Iris pigment epithelial cell (primary cell): ENCODE measurements at regions not wholly inside any gene's neighbourhood (a gene's known extent, or its start where the extent isn't known, plus 50 kb on each side); places are given as distances from the start of the nearest gene placed in this dataset.

Experiments
- DNase-seq: peaks from one replicate; pipeline ENCODE4 v3.0.0-alpha.2; 2011; ENCODE audit warnings: low read depth

DNA sequence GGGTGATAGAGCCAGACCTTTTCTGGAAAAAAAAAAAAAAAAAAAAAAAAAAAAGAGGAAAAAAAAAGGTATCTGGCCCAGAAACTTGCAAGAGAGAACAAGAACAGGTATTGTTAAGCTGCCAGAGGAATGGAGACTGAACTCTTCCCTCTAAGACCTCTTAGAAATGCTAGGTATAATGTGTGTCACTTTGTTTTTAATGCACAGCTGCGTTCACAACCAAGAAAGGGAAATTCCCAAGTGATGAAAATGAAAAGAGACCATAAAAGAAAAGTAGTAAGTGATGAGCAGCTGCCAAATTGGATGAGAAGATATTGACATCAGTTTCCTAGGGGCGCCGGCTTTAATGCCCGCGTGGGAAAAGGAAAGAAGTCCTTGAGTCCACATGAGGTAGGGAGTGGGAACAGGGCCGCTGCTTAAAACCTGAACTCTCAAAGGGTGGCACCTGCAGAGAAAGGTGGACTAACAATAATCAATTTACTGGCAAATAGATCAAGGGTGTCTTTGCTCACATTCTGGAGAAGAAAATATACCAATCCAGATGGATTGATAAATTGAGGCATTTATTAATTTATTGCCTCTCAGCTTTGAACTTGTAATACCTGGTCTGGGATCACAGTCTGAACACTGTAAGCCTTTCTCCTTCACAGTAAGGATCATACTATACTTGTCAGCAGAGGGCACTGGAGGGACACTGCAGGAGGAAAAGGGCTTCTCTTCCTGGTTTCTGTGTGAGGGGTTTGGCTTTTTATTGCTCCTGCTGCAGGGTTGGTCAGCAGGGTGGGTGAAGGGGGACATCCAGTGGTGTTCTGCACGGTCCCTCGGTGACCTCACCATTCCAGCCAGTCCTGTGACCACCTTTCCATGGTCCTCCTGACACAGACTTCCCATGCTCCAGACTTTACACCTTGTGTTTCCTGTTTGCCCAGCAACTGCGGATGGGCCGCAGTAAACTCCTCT is 131.6 kb downstream of the AQP9 start:
- DNase-seq: peak; percentile 71

DNA sequence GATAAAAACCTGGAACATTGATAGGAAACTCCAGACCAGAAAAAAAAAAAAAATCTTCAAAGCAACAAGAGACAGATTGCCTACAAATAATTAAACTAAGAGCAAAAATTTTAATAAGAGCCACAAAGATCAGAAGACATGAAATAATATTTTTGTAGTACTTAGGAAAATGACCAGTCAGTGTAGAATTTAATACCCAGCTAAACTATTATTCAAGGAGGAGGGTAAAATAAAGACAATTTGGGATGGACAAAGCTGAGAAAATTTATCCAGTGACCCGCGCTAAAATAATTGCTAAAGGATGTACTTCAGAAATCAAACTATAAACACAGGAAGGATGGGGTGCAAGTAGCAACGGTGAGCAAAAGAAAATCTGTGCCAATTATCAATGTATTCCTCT is 133.2 kb downstream of the AQP9 start:
- DNase-seq: no peak

DNA sequence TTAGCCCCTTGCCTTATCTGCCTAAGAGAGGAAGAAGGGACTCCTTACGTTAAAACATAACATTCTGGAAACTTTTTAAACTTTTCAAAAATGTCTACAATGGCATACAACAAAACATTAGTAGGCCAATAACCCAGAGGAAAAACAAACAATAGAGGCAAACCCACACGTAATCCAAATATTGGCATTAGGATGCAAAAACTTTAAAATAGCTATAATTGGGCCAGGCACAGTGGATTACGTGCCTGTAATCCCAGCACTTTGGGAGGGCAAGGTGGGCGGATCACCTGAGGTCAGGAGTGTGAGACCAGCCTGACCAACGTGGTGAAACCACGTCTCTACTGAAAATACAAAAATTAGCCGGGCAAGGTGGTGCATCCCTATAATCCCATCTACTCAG is 134.9 kb downstream of the AQP9 start:
- DNase-seq: no peak

DNA sequence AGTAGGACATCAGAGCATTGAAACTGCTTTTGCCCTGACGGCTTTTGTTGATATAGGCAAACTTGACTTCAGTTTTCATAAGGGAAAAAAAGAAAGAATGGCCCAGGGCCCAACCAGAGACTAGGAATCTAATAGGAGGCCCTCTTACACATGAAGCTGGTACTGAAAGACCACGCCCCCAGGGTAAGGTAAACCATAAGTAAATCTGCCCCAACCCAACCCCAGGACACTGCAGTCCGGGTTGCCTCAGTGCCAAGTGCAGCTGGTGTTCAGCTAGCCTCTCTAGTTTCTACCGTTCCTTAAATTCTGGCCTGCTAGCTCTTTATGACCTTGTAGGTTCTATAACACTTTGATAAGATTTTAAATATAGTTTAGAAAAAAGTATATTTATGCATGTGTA is 136.7 kb downstream of the AQP9 start:
- no peak for DNase-seq

DNA sequence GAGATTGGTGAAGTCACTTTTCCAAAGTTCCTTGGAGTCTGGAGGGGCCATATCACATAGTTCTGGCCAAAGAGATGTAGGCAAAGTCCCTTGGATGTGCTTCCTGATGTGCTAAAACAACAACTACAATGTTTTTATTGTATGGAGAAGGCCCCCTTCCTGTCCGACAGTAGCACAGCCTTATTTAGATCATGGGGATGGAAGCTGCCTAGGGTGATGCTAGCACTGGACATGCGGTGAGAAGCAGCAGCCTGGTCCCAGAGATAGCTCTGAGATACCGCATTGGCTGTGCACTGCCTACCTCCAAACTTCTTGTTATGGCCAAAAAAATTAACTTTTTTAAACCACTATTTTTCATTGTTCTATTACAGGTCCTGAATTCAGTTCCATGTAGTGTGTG is 137.6 kb downstream of the AQP9 start:
- DNase-seq: no peak

DNA sequence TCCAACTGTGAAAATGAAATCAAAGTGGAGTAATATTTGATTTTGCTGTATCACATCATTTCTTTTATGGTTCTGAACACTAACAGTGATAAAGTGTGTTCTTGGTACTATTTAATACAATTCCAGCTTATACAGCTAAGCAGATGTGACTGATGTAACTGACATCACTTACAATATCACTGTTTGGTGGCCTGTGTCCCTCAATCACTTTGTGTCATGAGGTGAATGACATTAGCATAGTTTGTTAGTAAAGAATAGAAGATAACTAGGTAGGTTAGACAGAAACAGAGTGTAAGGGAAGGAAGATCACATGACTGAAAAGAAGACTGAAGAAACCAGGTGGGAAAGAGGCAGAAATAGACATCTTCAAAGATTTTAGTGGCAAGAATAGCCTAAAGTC is 138.7 kb downstream of the AQP9 start:
- no peak for DNase-seq

DNA sequence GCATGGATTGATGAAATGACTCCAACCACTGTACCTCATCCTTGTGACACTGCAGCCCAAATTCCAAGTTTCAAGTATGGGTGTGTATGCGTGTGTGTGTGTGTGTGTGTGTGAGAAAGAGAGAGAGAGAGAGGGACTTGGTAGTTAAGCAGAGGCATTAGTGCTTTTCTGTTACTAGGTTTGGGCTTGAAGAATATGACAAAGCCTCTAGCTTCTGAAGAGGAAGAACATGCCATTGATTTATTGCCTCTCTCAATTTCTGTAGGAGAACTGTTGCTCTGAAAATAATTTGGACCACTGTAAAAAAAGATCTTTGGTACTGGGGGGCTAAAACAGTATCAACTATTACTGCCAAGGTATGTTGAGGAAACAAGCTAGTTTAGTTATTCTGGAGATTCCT is 139.2 kb downstream of the AQP9 start:
- DNase-seq: no peak

DNA sequence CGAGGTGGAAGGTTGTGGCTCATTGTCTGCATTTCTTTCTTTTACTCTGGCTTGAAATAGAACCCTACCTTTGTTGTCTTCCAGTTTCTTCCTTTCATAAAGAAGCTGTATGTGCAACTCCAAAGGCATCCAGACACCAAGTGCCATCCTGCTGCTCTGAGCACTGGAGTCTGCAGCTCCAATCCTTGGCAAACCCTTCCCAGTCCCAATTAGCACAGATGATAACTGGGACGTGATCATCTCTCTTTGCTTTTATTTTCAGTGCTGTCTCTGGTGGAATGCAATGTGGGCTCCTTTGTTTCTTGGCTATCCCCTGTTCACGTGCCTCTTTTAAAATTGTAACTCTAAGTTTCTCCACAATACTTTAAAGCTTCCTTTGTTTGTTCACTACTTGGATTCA is 140.9 kb downstream of the AQP9 start:
- no peak for DNase-seq

DNA sequence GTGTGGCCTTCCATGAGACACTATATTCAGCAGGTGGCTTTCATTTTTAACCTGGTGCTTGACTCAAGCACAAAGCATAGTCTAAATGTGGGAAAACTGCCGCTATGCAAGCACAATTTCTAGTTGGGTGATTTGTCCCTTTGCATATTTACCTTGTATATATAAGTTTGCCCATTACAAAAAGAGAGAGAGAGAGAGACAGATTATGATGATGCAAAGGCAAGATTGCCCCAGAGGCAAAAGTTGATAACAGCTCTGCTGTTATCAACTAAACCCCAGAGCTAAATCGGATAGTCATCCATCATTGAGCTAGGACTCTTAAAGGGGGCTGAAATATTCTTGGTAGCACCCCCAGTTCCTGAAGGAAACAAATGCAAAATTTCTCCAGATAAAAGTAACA is 141.5 kb downstream of the AQP9 start:
- DNase-seq: no peak

DNA sequence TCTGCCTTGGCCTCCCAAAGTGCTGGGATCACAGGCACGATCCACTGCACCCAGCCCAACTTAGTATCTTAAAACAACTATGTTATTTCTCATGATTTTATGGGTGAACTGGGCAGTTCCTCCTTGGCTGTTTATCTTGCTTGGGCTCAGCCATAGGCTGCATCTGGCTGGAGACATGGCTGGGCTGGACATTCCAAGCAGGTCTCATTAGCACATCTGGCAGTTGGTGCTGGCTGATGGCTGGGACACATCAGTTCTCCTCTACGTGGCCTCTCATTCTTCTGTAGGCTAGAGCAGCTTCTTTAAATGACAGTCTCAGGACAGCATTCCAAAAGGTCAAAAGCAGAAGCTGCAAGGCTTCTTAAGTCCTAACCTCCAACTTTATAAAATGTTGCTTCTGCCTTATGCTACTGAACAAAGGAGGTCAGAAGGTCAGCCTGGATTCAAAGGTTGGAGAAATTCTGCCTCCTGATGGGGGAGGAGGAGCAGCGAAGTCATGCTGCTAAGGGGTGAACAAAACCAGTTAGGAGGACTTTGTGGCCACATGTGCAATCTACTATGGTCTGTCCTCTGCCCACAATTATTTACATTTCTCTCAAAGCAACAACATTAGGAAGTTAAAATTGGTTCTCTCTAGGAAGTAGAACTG is 144.0 kb downstream of the AQP9 start:
- DNase-seq: no peak

DNA sequence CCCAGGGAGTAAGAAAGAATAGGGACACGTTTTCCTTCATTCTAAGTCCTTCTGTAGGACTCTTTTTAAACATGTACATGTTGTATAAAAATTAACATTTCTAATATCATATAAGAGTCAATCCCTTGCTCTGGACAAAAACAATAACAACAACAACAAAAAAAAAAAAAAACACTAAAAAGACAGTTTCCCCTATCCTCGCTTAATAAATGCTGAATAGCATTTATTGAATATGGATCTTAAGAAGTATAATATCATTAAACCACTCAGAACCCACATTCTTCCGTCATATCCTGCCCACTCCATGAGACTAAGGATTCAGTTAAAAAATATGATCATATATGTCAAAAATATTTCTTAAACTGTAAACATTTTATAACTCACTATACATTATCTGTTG is 145.1 kb downstream of the AQP9 start:
- no peak for DNase-seq

DNA sequence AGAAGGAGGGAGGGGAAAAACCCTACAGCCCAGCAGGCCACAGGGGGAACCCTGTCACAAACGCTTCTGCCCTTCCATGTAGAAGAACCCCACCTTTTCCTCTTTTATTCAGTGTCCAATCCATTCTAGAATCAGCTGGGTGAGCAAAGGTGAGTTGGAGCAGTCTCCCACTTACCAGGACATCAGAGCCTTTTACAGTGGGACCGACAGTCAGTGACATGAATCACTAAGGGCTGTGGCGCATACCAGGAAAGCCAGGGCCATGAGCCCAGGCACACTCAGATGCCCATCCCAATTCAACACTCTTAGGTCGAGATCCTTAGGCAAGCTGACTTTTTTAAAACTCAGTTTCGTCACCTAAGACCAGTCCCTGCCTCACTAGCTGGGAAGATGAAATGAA is 146.1 kb downstream of the AQP9 start:
- no peak for DNase-seq

DNA sequence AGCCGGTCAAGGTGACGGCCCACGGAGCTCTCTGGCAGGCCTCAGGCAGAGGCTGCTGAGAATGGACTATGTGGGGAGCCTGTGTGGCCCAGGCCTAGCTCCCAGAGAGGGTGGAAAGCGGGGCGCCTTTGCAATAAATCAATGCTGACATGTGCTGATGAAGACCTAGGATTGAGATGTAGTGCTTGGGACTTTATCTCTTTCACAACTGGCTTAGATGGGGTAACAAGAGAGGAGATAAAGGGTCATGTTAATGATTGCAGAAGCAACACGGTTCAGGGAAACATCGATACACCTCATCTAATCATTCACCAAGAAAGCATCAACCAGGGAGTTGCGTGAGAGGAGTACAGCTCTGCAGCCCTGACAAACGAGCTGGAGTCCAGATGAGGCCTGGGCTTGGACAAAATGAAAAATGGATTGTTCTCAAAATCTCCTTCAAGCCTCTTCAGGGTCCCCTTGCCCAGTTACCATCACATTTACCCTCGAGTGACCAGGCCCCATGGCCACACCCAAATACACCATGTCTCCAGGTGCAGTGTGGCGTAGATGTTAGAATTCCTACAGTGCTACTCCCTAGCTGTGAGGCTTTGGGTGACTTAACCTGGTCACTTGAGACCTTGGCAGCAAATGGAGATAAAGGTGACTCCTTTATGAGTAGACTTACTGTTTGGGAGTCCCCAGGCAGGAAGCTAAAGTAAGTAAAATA is 146.4 kb upstream of the LIPC start:
- DNase-seq: no peak

DNA sequence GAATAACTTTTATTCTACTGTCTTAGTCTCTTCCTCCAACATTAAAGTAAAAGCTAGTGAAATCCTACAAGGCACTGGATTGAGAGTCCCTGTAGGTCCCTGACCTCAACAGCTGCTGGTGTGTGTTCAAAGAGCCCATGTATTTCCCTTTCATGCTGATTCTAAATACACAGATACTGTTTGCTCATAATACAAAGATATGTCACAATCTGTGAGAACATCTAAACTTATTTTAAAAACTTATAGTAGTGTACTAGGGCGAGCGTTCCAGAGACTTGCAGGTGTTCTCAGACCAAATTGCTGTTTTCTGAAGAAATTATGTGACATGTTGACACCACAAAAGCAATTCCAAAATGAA is 145.9 kb upstream of the LIPC start:
- DNase-seq: no peak

DNA sequence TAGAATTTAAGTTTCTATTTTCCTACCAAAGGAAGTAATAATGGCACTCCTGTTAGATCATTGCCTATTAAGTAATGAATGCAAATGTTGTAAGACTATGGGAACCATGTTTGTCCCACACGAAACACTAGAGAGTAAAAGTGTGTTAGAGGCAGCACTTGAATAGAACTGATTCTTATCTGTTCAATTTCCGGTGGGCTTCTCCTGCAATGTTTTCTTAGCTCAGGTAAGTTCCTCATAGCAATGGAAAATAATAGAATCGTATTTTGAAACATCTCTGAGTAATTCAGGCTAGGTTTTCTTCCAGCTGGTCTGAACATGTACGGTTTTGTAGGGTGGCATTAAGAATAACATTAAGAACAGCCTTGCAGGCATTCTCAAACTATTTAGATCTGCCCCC is 145.3 kb upstream of the LIPC start:
- no peak for DNase-seq

DNA sequence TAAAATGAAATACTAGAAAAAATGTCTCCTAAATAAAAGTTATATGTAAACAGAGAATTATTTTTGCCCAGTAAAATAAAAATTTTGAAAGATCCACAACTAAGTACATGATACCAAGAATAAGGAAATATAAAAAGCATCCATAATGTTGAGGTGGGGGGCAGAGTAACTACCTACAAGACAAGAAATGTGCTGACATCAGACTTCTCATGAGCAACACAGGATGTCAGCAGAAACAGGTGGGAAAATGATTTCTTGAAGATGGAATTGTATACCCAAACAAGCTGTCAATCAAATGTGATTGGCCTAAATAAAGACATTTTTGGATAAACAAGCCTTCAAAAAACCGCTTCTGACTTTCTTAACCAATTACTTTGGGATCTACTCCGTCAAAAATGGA is 143.9 kb upstream of the LIPC start:
- DNase-seq: no peak

DNA sequence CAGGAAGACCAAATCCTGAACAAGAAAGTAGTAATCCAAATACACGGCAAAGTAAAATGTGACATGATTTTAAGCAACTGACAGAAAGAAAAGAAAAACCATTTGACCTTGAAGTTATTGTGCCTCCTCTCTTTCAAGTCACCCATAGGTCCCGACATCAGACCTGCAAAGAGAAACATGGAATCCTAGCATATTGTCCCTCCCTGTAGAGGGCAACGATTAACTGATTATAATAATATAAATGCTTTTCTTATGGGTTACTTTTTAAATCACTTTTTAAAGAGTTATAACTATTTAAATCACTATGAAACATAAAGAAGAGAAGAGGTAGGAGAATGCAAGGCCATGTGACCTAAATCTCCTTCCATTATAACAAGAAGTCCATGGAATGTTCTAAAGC is 143.2 kb upstream of the LIPC start:
- DNase-seq: no peak

DNA sequence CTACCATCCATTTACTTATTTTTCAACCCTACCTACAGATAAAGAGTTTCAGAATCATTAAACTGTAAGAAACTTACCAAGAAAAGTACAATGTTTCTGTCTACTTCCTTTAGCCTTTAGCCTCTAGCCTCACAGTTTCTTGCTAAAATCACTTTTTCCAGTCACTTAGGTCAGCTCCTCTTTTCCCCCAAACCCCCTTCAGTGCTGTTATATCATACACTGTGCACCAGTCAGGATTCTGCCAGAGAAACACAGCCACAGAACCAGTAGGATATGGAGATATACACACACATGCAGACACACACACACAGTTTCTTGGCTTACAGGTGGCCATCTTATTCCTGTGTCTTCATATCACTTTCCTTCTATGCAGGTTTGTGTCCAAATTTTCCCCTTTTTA is 139.9 kb upstream of the LIPC start:
- DNase-seq: no peak

DNA sequence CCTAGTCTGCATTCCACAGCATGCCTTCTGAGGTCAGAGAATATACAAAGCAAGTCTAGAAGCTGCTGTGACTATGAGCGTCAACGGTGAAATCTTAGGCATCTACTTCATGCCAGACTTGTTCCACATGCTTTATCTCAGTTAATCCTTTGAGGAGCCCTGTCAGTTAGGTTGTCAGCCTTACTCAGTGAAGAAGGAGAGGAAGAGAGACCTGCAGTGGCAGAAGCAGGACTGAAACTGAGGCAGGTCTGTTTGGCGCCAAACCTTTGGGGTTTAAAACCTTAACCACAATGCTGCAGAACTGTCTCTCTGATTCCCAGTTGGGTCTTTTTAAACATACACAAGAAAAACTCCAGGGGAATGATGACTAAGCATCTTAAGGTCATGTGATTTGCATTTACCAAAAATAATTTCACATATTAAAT is 139.0 kb upstream of the LIPC start:
- DNase-seq: peak; percentile 78

DNA sequence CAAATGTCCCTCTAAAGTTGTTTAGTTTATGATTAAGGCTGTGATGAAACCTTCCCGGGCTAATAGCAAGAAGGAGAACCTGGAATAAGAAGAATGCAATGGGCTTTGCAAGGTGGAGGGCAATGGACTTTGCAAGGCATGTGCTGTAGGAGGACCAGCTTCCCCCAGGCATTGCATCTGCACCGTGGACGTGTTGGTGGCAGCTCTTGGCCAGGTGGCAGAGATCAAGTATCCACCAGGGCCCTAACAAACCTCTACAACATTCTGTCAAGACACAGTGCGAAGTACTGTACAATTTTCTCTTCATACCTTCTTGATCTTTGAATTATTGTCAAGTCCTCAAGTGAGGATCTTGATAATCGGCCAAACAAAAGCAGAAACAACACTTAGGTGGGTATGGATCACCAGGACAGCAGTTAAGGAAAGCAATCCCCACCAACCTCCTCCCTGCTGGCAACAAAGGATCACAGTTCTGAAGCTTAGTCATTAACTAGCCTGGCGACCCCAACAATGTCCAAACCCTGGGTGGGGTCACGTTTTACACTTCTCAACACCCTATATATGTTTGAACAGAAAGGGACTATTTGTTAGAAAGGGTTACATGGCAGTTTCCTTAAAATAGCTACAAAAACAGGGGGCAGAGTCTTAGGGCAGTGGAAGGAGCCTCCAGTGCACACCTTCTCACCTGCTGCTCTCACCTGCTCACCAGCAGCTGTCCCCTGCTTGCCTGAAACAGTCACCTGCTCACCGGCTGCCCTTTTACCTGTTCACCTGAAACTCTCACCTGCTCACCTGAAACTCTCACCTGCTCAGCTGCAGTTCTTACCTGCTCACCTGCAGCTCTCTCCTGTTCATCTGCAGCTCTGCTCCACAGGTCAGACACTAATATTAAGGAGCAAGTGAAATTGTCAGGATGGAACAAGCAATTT is 137.9 kb upstream of the LIPC start:
- DNase-seq: peak; percentile 10

DNA sequence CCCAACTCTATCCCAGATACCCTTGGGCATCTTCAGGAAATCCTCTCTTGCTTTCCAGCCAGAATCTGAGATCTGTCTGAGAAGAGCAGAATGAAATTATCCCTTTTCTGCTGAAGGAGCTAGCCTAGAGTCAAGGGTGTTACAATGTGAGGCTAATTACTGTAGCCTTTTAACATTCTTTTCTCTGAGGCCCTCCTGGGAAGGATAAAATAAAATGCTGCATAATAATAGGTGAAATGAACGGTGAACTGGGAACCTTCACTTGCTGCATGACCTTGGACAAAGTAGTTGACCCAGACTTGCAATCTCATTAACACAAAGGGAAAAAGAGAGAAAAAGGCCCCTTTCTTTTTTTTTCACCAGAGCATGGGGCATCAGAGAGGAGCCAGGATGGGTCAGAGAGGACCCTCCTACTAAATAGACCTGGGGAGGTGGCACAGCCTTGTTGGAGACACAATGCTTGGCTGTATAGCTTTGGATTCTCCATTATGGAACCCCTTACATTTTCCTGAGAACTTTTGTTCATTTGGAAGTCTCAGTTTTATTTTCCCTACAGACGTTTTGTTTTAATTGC is 137.0 kb upstream of the LIPC start:
- no peak for DNase-seq
